ENCODE measurements at regions not wholly inside any gene's neighbourhood (a gene's known extent, or its start where the extent isn't known, plus 50 kb on each side); places are given as distances from the start of the nearest gene placed in this dataset.

DNA sequence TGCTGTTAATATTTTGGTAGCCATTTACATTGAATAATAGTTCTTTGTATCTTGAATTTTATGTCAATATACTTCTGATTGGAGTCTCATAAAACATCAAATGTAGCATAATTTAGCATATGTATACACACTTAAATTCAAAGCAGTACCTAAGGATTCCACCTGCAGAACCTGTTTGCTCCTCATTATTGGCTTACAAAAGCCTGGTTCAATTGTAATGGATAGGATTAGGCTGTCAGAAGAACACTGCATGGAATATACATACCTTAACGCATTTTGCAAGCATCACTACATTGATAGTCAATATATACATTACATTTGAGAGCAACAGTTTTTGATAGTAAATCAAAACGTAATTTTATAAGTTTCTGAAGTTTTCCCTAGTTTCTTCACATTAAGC lies 711.3 kb upstream of the COX7C start:
- intact Hi-C loops (cut with DNase I; ENCODE audit: low total_unique reads), result no loop called here

GRCh38 chr5:85910335-85910734 lies 707.4 kb upstream of the COX7C start:
- intact Hi-C loops (cut with DNase I; ENCODE audit: low total_unique reads) (no loop called here), in situ Hi-C loops (cut with MboI; ENCODE audit: low pct_ligation_motif_present in 1 of 4, low pct_unique_long_range_greater_than_20kb in 1 of 4, low sequenced_read_pairs in 3 of 4) (no loop called here)
- Histone ChIP-seq H3K9me3 (no peaks in the 10 kb centered on the region), H3K27me3 (no peaks in the 10 kb centered on the region), H3K4me1 (no peaks in the 10 kb centered on the region), H3K27ac (no peak overlapping the region), H3K4me3 (no peak overlapping the region), H3K36me3 (no peaks in the 10 kb centered on the region)
- no peak for DNase-seq
- no peak for TF ChIP-seq POLR2A (IDR thresholded peaks at IDR 0.05)
- 89 to 92% methylated on average over 2 of the region's 2 CpGs for WGBS, 2 donors (ENCODE audit: low coverage in 1 of 2)

More for the DNA sequence above, 711.3 kb upstream of the COX7C start:
- H3K4me3 ChIP-seq, result no peak overlapping the region
- in situ Hi-C loops (cut with MboI; ENCODE audit: low pct_ligation_motif_present in 1 of 4, low pct_unique_long_range_greater_than_20kb in 1 of 4, low sequenced_read_pairs in 3 of 4), result no loop called here
- no peaks in the 10 kb centered on the region for H3K4me1 ChIP-seq
- WGBS, 2 donors (ENCODE audit: low coverage in 1 of 2), result 26 to 31% methylated on average over 2 of the region's 2 CpGs
- DNase-seq, result no peak
- TF ChIP-seq EP300 (IDR thresholded peaks at IDR 0.05; ENCODE audit: low read depth) (no peak), POLR2AphosphoS5 (IDR thresholded peaks at IDR 0.05) (no peak), POLR2A (IDR thresholded peaks at IDR 0.05) (no peak), CTCF (IDR thresholded peaks at IDR 0.05) (no peak)
- no peaks in the 10 kb centered on the region for H3K36me3 ChIP-seq
- H3K27me3 ChIP-seq, result no peaks in the 10 kb centered on the region
- H3K9me3 ChIP-seq, result no peaks in the 10 kb centered on the region
- no peak overlapping the region for H3K27ac ChIP-seq

- Histone ChIP-seq H3K27ac (no peak overlapping the region), H3K36me3 (no peaks in the 10 kb centered on the region), H3K9me3 (no peaks in the 10 kb centered on the region), H3K4me1 (no peaks in the 10 kb centered on the region), H3K4me3 (no peak overlapping the region), H3K27me3 (no peaks in the 10 kb centered on the region)
- intact Hi-C loops (cut with DNase I; ENCODE audit: low total_unique reads), result no loop called here
- in situ Hi-C loops (cut with MboI; ENCODE audit: low pct_ligation_motif_present in 1 of 4, low pct_unique_long_range_greater_than_20kb in 1 of 4, low sequenced_read_pairs in 3 of 4), result no loop called here
- 81% methylated on average over 4 of the region's 4 CpGs; no CpG with 5 or more reads in 1 of the 2 donors for WGBS, 2 donors (ENCODE audit: low coverage in 1 of 2)
- DNase-seq, result no peak
- no peak for TF ChIP-seq EP300 (IDR thresholded peaks at IDR 0.05; ENCODE audit: low read depth)
- no peak for TF ChIP-seq POLR2A (IDR thresholded peaks at IDR 0.05)
- no peak for TF ChIP-seq POLR2AphosphoS5 (IDR thresholded peaks at IDR 0.05)
- TF ChIP-seq CTCF (IDR thresholded peaks at IDR 0.05), result no peak
These were observed 696.8 kb upstream of the COX7C start for GRCh38 chr5:85920984-85921383.

DNA sequence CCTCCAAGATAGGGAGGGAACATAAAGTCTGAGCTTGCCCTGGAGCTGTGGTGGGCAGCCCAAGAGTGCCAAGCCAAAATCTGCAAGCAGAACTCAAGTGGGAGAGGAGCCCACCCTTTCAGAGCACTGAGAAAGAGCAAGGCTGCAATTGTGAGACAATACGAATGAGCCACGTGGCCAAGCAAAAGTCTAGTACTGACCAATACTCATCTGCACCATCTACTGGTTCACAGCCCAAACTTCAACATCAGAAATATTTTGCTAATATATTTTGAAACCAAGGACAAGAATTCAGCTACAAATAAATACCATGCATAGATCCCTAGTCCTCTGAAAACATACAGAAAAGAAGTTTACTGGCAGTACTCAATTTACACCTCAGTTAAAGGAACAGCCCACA lies 696.2 kb upstream of the COX7C start:
- Histone ChIP-seq H3K4me1 (no peaks in the 10 kb centered on the region), H3K36me3 (no peaks in the 10 kb centered on the region), H3K9me3 (no peaks in the 10 kb centered on the region), H3K4me3 (no peak overlapping the region), H3K27ac (no peak overlapping the region), H3K27me3 (no peaks in the 10 kb centered on the region)
- no peak for DNase-seq
- WGBS, 2 donors (ENCODE audit: low coverage in 1 of 2), result 20% methylated on average over 2 of the region's 2 CpGs; no CpG with 5 or more reads in 1 of the 2 donors
- intact Hi-C loops (cut with DNase I; ENCODE audit: low total_unique reads) (no loop called here), in situ Hi-C loops (cut with MboI; ENCODE audit: low pct_ligation_motif_present in 1 of 4, low pct_unique_long_range_greater_than_20kb in 1 of 4, low sequenced_read_pairs in 3 of 4) (no loop called here)
- TF ChIP-seq POLR2A (IDR thresholded peaks at IDR 0.05) (no peak), EP300 (IDR thresholded peaks at IDR 0.05; ENCODE audit: low read depth) (no peak), POLR2AphosphoS5 (IDR thresholded peaks at IDR 0.05) (no peak), CTCF (IDR thresholded peaks at IDR 0.05) (no peak)

- H3K36me3 ChIP-seq, result no peaks in the 10 kb centered on the region
- intact Hi-C loops (cut with DNase I; ENCODE audit: low total_unique reads) (no loop called here), in situ Hi-C loops (cut with MboI; ENCODE audit: low pct_ligation_motif_present in 1 of 4, low pct_unique_long_range_greater_than_20kb in 1 of 4, low sequenced_read_pairs in 3 of 4) (no loop called here)
- no peak for TF ChIP-seq CTCF (IDR thresholded peaks at IDR 0.05)
- TF ChIP-seq POLR2AphosphoS5 (IDR thresholded peaks at IDR 0.05), result no peak
- TF ChIP-seq EP300 (IDR thresholded peaks at IDR 0.05; ENCODE audit: low read depth), result no peak
- TF ChIP-seq POLR2A (IDR thresholded peaks at IDR 0.05), result no peak
- H3K27ac ChIP-seq, result no peak overlapping the region
- no peaks in the 10 kb centered on the region for H3K9me3 ChIP-seq
- DNase-seq, result no peak
- H3K4me3 ChIP-seq, result no peak overlapping the region
- no peaks in the 10 kb centered on the region for H3K4me1 ChIP-seq
- H3K27me3 ChIP-seq, result no peaks in the 10 kb centered on the region
- 78 to 84% methylated on average over 4 of the region's 4 CpGs for WGBS, 2 donors (ENCODE audit: low coverage in 1 of 2)
These were observed 690.1 kb upstream of the COX7C start for GRCh38 chr5:85927632-85928031.

All from transverse colon (tissue), 4 donors.